ENCODE measurements at regions not wholly inside any gene's neighbourhood (a gene's known extent, or its start where the extent isn't known, plus 50 kb on each side); places are given as distances from the start of the nearest gene placed in this dataset.

DNA sequence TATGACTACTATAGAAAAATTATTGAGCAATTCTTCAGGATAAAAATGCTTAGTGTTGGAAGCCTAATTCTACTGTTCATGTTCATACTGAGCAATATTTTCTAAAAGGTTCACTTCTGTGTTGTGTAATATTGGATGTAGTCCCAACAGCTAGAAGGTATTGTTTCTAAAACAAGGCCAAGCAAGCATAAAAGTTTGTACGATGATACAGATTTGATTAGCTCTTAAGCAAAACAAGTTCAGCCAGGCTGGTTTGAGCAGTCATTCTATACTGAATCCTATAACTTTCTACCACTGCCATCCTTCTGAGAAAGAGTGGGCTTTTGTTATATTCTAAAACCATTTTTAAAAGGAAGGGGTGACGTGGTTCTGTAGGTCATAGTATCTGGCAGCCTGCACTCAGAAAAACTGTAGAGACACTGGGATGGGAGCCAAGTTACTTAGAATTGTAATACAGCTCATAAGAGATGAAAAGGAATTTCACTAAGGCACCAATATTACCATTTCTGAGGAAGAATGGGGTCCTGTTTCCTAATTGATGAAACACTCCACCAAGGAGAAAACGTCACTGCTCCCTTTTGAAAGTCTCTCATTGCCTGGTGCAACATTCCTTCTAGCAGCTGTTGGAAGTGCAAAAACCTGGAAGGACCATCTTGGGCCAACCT lies 275.0 kb upstream of the DACH1 start:
- ATAC-seq (replicated peaks in 1 of 2) (no peak), DNase-seq (no peak)
- Mint-ChIP-seq H3K4me3 (no peak overlapping the region), H3K4me1 (ENCODE audit: low read depth) (no peaks in the 10 kb centered on the region), H3K36me3 (ENCODE audit: insufficient read depth in 2 of 2) (no peaks in the 10 kb centered on the region), H3K9me3 (peaks cover 5 to 8% of the 10 kb centered on the region in 2 donors), H3K27ac (no peak overlapping the region), H3K27me3 (ENCODE audit: low read depth) (no peaks in the 10 kb centered on the region)

DNA sequence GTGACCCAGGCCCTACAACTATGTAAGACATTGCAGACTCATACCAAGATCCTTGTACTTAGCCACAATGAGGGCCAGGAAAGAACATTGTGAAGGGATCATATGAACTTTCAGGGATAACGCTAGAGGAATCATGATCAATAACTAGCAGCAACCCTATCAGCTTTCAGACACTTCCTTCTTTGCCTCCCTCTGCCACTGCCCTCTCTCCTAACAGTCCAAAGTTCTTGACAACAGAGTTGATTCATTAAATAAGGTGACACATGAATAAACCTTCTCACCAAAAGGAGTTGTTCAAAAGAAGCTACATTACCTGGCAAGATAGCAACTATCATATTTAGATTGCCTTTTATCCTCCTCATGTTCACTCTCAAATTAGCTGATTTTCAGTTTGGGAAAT lies 272.2 kb upstream of the DACH1 start:
- H3K36me3 Mint-ChIP-seq (ENCODE audit: insufficient read depth in 2 of 2) = no peaks in the 10 kb centered on the region
- no peaks in the 10 kb centered on the region for H3K27me3 Mint-ChIP-seq (ENCODE audit: low read depth)
- ATAC-seq (replicated peaks in 1 of 2) (no peak), DNase-seq (no peak)
- H3K9me3 Mint-ChIP-seq = peaks cover under 1 to 2% of the 10 kb centered on the region in 2 donors
- H3K4me1 Mint-ChIP-seq (ENCODE audit: low read depth) = no peaks in the 10 kb centered on the region
- H3K4me3 Mint-ChIP-seq = no peak overlapping the region
- no peak overlapping the region for H3K27ac Mint-ChIP-seq

DNA sequence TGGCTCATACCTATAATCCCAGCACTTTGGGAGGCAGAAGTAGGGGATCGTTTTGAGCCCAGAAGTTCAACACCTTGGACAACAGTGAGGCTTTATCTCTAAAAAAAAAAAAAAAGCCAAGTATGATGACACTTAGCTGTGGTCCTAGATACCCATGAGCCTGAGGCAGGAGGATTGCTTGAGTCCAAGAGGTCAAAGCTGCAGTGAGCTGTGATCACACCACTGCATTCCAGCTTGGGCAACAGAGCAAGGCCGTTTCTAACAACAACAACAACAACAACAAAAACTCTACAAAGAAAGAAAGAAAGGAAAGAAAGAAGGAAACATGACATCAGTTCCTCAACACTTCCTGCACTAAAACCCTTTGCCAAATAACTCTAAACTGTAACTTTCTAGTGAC lies 265.1 kb upstream of the DACH1 start:
- Mint-ChIP-seq H3K4me1 (ENCODE audit: low read depth) (no peaks in the 10 kb centered on the region), H3K36me3 (ENCODE audit: insufficient read depth in 2 of 2) (no peaks in the 10 kb centered on the region), H3K9me3 (peaks cover 0 to 2% of the 10 kb centered on the region in 2 donors), H3K27me3 (ENCODE audit: low read depth) (no peaks in the 10 kb centered on the region), H3K4me3 (no peak overlapping the region), H3K27ac (no peak overlapping the region)
- no peak for ATAC-seq (replicated peaks in 1 of 2)
- no peak for DNase-seq

DNA sequence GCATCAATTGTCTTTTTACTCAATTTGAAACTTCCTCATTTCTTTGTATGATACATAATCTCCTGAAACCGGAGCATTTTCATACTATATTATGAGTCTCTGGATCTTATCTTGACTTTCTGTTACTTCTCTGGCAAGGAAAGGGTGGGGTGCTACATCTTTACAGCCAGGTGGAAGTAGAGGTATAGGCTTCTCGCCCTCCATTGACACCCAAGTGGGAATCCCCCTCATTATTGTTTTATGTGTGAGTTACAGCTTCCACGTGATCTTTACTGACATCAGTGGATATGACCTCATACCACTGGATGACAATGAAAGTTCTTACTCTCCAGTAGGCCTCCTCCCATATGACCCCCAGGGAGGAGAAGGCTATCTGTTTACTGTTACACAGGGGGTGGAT lies 262.1 kb upstream of the DACH1 start:
- Mint-ChIP-seq H3K4me1 (ENCODE audit: low read depth) (no peaks in the 10 kb centered on the region), H3K27ac (no peak overlapping the region), H3K9me3 (peaks cover 2% of the 10 kb centered on the region in 2 donors), H3K36me3 (ENCODE audit: insufficient read depth in 2 of 2) (no peaks in the 10 kb centered on the region), H3K4me3 (no peak overlapping the region), H3K27me3 (ENCODE audit: low read depth) (no peaks in the 10 kb centered on the region)
- DNase-seq (no peak), ATAC-seq (replicated peaks in 1 of 2) (no peak)

DNA sequence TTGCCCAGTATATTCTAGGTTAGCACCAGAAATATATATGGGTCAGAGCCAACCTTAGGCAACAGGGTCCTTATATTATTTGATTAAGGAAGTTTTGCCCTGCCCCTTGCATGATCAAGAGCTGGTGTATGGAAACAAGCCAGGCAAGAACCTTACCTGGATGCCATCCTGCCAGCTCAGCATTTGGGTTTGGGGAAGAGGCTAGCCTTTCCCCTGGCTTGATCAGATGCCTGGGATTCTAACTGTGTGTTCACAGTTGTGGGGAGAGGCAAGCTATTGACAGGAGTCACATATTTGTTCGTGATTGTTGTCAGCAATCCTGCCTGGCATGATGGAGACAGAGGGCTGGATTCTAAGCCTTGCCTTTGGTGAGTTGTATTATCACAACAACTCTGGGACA lies 260.0 kb upstream of the DACH1 start:
- Mint-ChIP-seq H3K27me3 (ENCODE audit: low read depth) (no peaks in the 10 kb centered on the region), H3K4me1 (ENCODE audit: low read depth) (no peaks in the 10 kb centered on the region), H3K27ac (no peak overlapping the region), H3K4me3 (no peak overlapping the region), H3K9me3 (peaks cover under 1 to 2% of the 10 kb centered on the region in 2 donors), H3K36me3 (ENCODE audit: insufficient read depth in 2 of 2) (no peaks in the 10 kb centered on the region)
- DNase-seq (no peak), ATAC-seq (replicated peaks in 1 of 2) (no peak)

- peaks cover 0 to 2% of the 10 kb centered on the region in 2 donors for H3K9me3 Mint-ChIP-seq
- DNase-seq = no peak
- no peak for ATAC-seq (replicated peaks in 1 of 2)
- H3K4me1 Mint-ChIP-seq (ENCODE audit: low read depth) = no peaks in the 10 kb centered on the region
- no peak overlapping the region for H3K4me3 Mint-ChIP-seq
- H3K36me3 Mint-ChIP-seq (ENCODE audit: insufficient read depth in 2 of 2) = no peaks in the 10 kb centered on the region
- H3K27me3 Mint-ChIP-seq (ENCODE audit: low read depth) = no peaks in the 10 kb centered on the region
- no peak overlapping the region for H3K27ac Mint-ChIP-seq
Measured at GRCh38 chr13:72126424-72126823, 259.4 kb upstream of the DACH1 start.

- no peaks in the 10 kb centered on the region for H3K27me3 Mint-ChIP-seq (ENCODE audit: low read depth)
- H3K4me1 Mint-ChIP-seq (ENCODE audit: low read depth) = no peaks in the 10 kb centered on the region
- H3K9me3 Mint-ChIP-seq = peaks cover 0 to 2% of the 10 kb centered on the region in 2 donors
- DNase-seq (no peak), ATAC-seq (replicated peaks in 1 of 2) (no peak)
- no peak overlapping the region for H3K27ac Mint-ChIP-seq
- H3K4me3 Mint-ChIP-seq = no peak overlapping the region
- H3K36me3 Mint-ChIP-seq (ENCODE audit: insufficient read depth in 2 of 2) = no peaks in the 10 kb centered on the region
Measured at GRCh38 chr13:72125561-72125960, 258.6 kb upstream of the DACH1 start.

GRCh38 chr13:72122661-72123255 lies 255.8 kb upstream of the DACH1 start:
- Mint-ChIP-seq H3K36me3 (ENCODE audit: insufficient read depth in 2 of 2) (no peaks in the 10 kb centered on the region), H3K27ac (no peak overlapping the region), H3K4me1 (ENCODE audit: low read depth) (no peaks in the 10 kb centered on the region), H3K9me3 (peaks cover 0 to 2% of the 10 kb centered on the region in 2 donors), H3K27me3 (ENCODE audit: low read depth) (no peaks in the 10 kb centered on the region), H3K4me3 (no peak overlapping the region)
- DNase-seq (no peak), ATAC-seq (replicated peaks in 1 of 2) (no peak)

DNA sequence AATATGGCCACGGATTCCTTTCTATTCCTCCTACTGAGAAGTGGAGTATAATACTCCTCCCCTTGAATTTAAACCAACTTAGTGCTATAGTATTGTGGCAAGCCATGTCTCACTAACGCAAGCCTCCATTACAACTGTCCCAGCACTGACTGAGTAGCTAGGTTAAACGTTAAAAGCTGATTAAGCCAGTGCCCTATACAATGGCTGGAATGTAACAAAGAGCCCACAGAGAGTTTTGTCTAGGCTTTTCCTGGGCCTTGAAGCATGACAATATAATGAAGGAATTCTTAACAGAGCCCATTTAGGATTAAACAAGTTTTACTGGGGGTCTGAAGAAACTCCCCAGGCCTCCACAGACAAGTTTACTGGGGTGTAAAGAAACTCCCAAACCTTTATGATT lies 254.5 kb upstream of the DACH1 start:
- ATAC-seq (replicated peaks in 1 of 2) = no peak
- Mint-ChIP-seq H3K27ac (no peak overlapping the region), H3K36me3 (ENCODE audit: insufficient read depth in 2 of 2) (no peaks in the 10 kb centered on the region), H3K27me3 (ENCODE audit: low read depth) (no peaks in the 10 kb centered on the region), H3K9me3 (peaks cover 0 to 2% of the 10 kb centered on the region in 2 donors), H3K4me3 (no peak overlapping the region), H3K4me1 (ENCODE audit: low read depth) (no peaks in the 10 kb centered on the region)
- no peak for DNase-seq

DNA sequence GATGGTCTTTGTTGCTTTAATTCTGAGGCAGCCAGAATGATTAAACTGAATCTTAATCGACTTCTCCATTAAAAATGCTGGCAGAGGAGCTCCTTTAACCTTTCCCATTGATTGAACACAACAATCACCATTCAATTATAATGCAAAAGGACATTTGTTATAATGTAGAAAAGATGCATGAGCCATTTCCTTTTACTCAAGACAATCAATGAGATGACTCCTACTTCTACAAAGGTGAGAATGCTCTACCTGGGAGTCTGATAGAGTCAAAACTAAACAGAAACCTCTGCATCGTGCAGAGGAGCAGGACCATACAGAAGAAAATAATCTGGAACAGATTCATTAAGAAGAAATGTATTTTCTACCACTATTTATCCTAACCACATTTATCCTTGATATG lies 253.6 kb upstream of the DACH1 start:
- no peaks in the 10 kb centered on the region for H3K4me1 Mint-ChIP-seq (ENCODE audit: low read depth)
- H3K9me3 Mint-ChIP-seq = peaks cover 2 to 3% of the 10 kb centered on the region in 2 donors
- no peak overlapping the region for H3K4me3 Mint-ChIP-seq
- no peak for ATAC-seq (replicated peaks in 1 of 2)
- no peak for DNase-seq
- H3K27ac Mint-ChIP-seq = no peak overlapping the region
- H3K36me3 Mint-ChIP-seq (ENCODE audit: insufficient read depth in 2 of 2) = no peaks in the 10 kb centered on the region
- no peaks in the 10 kb centered on the region for H3K27me3 Mint-ChIP-seq (ENCODE audit: low read depth)

DNA sequence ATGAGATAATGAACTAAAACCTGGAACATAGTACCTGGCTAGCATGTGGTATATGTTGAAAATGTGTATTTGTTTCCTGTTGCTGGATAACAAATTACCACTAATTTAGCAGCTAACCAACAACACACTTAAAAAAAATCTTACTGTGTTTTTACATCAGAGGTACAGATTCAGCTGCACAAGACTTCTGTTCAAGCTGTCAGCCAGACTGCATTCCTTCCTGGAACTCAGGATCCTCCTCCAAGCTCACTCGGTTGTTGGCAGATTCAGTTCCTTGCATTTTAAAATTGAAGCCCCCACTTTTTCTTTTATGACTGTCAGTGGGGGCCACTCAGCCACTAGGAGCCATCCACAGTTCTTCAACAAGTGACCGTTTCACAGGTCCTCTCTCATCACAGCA lies 246.9 kb upstream of the DACH1 start:
- no peak for ATAC-seq (replicated peaks in 1 of 2)
- no peaks in the 10 kb centered on the region for H3K27me3 Mint-ChIP-seq (ENCODE audit: low read depth)
- H3K27ac Mint-ChIP-seq = no peak overlapping the region
- H3K9me3 Mint-ChIP-seq = peaks cover 2 to 5% of the 10 kb centered on the region in 2 donors
- DNase-seq = no peak
- H3K36me3 Mint-ChIP-seq (ENCODE audit: insufficient read depth in 2 of 2) = no peaks in the 10 kb centered on the region
- H3K4me1 Mint-ChIP-seq (ENCODE audit: low read depth) = no peaks in the 10 kb centered on the region
- no peak overlapping the region for H3K4me3 Mint-ChIP-seq

DNA sequence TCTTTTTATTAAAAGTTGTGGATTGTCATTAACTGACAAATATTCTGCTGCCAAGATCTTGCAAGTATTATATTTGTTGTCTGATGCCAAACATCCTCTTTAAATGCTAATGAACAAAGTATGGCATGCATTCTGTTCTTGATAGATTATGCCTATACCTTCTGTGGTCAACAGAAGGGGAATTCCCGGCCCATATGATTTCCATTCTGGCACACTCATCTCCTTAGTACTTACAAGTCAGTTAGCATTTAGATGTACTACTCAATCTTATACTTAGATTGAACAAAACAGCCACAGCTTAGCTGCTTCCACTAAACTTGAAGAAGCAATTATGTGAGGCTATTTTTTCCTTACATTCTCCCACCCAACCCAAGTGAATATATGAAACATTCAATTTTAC lies 246.1 kb upstream of the DACH1 start:
- Mint-ChIP-seq H3K4me3 (no peak overlapping the region), H3K27ac (no peak overlapping the region), H3K27me3 (ENCODE audit: low read depth) (no peaks in the 10 kb centered on the region), H3K9me3 (peaks cover 2 to 5% of the 10 kb centered on the region in 2 donors), H3K4me1 (ENCODE audit: low read depth) (no peaks in the 10 kb centered on the region), H3K36me3 (ENCODE audit: insufficient read depth in 2 of 2) (no peaks in the 10 kb centered on the region)
- DNase-seq = no peak
- ATAC-seq (replicated peaks in 1 of 2) = no peak

GRCh38 chr13:72112216-72112615 lies 245.2 kb upstream of the DACH1 start:
- Mint-ChIP-seq H3K9me3 (peaks cover 4 to 8% of the 10 kb centered on the region in 2 donors), H3K4me1 (ENCODE audit: low read depth) (no peaks in the 10 kb centered on the region), H3K27me3 (ENCODE audit: low read depth) (no peaks in the 10 kb centered on the region), H3K36me3 (ENCODE audit: insufficient read depth in 2 of 2) (no peaks in the 10 kb centered on the region), H3K4me3 (no peak overlapping the region), H3K27ac (no peak overlapping the region)
- ATAC-seq (replicated peaks in 1 of 2) (no peak), DNase-seq (no peak)

- Mint-ChIP-seq H3K4me1 (ENCODE audit: low read depth) (no peaks in the 10 kb centered on the region), H3K27ac (no peak overlapping the region), H3K9me3 (peaks cover 2 to 7% of the 10 kb centered on the region in 2 donors), H3K36me3 (ENCODE audit: insufficient read depth in 2 of 2) (no peaks in the 10 kb centered on the region), H3K27me3 (ENCODE audit: low read depth) (no peaks in the 10 kb centered on the region), H3K4me3 (no peak overlapping the region)
- DNase-seq = no peak
- no peak for ATAC-seq (replicated peaks in 1 of 2)
Measured at GRCh38 chr13:72109863-72110262, 242.9 kb upstream of the DACH1 start.

Measured in activated T-cell treated with anti-CD3 and anti-CD28 coated beads, Interleukin-2, amount 50 U/mL, for 72 hours (primary cell).